ENCODE measurements at regions not wholly inside any gene's neighbourhood (a gene's known extent, or its start where the extent isn't known, plus 50 kb on each side); places are given as distances from the start of the nearest gene placed in this dataset.

DNA sequence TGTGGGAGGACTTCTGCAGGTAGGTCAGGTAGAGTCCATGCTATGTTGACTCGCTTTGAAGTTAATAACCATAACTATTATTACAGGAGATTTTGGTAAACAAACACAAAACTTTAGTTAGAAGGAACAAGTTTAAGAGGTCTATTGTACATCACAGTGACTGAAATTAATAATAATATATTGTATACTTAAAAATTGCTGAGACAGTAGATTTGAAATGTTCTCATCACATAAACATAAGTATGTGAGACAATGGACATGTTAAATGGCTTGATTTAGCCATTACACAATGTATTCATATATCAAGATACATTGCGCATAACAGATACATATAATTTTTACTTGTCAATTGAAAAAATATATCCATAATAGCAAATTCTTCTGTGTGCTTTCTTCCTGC, 91.4 kb upstream of the CD53 start:
- peaks cover 0 to 16% of the 10 kb centered on the region in 2 donors for H3K27me3 ChIP-seq
- no peak overlapping the region for H3K27ac ChIP-seq
- no peak overlapping the region for H3K4me3 ChIP-seq
- no peaks in the 10 kb centered on the region for H3K36me3 ChIP-seq
- DNase-seq (no peak), ATAC-seq (no peak)
- intact Hi-C loops (cut with DNase I): loop anchor here in 1 of 2 donors (5.0 kb wide), 1 partner anchor 164 kb away; no protein-coding TSS in a partner anchor
- H3K9me3 ChIP-seq: no peaks in the 10 kb centered on the region
- H3K4me1 ChIP-seq: no peaks in the 10 kb centered on the region
- TF ChIP-seq, protein P1, sequence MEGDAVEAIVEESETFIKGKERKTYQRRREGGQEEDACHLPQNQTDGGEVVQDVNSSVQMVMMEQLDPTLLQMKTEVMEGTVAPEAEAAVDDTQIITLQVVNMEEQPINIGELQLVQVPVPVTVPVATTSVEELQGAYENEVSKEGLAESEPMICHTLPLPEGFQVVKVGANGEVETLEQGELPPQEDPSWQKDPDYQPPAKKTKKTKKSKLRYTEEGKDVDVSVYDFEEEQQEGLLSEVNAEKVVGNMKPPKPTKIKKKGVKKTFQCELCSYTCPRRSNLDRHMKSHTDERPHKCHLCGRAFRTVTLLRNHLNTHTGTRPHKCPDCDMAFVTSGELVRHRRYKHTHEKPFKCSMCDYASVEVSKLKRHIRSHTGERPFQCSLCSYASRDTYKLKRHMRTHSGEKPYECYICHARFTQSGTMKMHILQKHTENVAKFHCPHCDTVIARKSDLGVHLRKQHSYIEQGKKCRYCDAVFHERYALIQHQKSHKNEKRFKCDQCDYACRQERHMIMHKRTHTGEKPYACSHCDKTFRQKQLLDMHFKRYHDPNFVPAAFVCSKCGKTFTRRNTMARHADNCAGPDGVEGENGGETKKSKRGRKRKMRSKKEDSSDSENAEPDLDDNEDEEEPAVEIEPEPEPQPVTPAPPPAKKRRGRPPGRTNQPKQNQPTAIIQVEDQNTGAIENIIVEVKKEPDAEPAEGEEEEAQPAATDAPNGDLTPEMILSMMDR (IDR thresholded peaks at IDR 0.05): no peak

DNA sequence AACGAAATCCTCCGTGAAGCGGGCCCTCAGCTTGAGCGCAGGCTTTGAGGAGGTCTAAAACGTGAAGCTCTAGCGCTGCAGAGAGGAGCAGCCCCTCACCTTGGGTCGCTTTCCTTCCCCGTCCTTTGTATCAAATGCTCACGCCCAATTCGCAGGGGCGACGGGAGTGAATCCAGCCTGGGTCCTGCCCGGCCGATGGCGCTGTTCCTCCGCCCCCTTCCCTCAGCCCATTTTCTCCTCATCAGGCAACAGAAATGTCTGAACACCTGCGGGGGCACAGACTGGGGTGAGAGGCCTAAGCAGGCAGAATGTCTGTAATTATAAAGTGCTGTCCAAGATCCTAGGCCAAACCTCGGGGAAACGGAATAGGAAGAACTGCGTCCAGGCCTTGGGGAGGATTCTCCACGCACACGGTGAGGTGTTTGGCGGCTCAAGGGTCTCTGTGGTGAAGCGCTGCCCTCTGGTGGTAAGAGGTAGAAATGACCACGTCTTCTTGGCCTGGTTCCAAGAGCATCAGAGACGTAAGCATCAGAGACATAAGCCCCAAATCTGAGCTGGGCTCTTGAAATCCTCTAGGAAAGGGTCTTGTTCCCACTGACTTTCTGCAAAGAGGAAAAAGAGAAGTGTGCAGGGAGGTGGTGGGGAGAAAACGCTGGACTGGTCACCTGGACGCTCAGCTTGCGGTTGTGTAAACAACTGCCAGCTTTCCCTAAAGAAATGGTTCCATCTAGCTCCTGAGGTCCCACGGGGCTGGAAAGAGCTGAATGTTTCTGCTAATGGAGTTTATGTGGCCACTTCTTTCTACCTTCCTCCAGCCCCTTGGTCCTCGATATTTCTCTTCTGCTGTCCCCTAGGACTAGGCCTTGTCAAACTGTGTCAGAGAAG, 92.1 kb upstream of the CD53 start:
- no peak overlapping the region for H3K4me3 ChIP-seq
- peak; percentile 47 to 80 (median 66) for DNase-seq
- ATAC-seq: peak; percentile 90
- H3K9me3 ChIP-seq: no peaks in the 10 kb centered on the region
- no peak overlapping the region for H3K27ac ChIP-seq
- H3K27me3 ChIP-seq: peaks cover 0 to 16% of the 10 kb centered on the region in 2 donors
- intact Hi-C loops (cut with DNase I): loop anchor here in 1 of 2 donors (5.0 kb wide), 1 partner anchor 164 kb away; no protein-coding TSS in a partner anchor
- TF ChIP-seq, protein P1 (IDR thresholded peaks at IDR 0.05): peak; percentile 73 to 77
- no peaks in the 10 kb centered on the region for H3K36me3 ChIP-seq
- no peaks in the 10 kb centered on the region for H3K4me1 ChIP-seq

DNA sequence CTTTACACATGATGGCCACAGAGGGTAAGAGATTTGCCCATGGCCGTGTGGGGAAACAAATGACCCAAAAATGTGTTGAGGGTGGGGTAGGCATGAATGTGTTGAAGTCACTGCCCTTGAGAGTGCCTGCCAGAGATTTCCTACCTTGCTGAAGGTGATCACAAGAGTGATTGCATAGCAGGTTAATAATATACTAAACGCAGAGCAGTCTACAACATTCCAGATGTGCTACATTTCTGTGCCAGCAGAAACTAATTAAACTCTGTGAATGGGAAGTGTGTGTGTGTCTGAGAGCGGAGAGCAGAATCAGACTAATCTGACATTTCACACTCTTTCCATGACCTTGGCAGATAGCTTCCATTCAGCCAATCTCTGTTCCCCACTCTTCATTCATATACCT, 93.3 kb upstream of the CD53 start:
- Histone ChIP-seq H3K36me3 (no peaks in the 10 kb centered on the region), H3K27ac (no peak overlapping the region), H3K27me3 (peaks cover 0 to 16% of the 10 kb centered on the region in 2 donors), H3K4me1 (no peaks in the 10 kb centered on the region), H3K4me3 (no peak overlapping the region), H3K9me3 (no peaks in the 10 kb centered on the region)
- ATAC-seq (peak; percentile 65), DNase-seq (no peak)
- TF ChIP-seq, protein P1 (IDR thresholded peaks at IDR 0.05): no peak
- intact Hi-C loops (cut with DNase I): loop anchor here in 1 of 2 donors (5.0 kb wide), 1 partner anchor 162 kb away; no protein-coding TSS in a partner anchor

DNA sequence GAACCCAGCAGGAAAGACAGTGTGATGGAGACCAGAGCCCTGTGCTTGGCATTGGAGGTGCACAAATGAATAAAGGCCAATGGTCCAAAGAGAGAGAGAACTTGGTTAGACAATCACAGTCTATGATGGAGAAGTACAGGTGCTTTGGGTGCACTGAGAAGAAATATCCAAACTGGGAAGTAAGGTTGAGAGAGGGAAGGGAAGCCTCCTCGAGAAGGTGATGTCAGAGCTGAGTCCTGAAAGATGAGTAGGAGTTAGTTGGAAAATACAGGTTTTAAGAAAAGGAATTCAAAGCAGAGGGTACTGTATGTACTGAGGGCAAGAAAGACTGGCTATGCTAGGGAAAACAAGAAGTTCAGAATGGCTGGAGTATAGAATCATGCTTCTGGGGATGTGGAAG, 94.1 kb upstream of the CD53 start:
- no peaks in the 10 kb centered on the region for H3K9me3 ChIP-seq
- intact Hi-C loops (cut with DNase I): no loop called here
- H3K36me3 ChIP-seq: no peaks in the 10 kb centered on the region
- ATAC-seq (no peak), DNase-seq (no peak)
- H3K4me1 ChIP-seq: no peaks in the 10 kb centered on the region
- TF ChIP-seq, protein P1 (IDR thresholded peaks at IDR 0.05): no peak
- peaks cover 0 to 12% of the 10 kb centered on the region in 2 donors for H3K27me3 ChIP-seq
- H3K27ac ChIP-seq: no peak overlapping the region
- H3K4me3 ChIP-seq: no peak overlapping the region

DNA sequence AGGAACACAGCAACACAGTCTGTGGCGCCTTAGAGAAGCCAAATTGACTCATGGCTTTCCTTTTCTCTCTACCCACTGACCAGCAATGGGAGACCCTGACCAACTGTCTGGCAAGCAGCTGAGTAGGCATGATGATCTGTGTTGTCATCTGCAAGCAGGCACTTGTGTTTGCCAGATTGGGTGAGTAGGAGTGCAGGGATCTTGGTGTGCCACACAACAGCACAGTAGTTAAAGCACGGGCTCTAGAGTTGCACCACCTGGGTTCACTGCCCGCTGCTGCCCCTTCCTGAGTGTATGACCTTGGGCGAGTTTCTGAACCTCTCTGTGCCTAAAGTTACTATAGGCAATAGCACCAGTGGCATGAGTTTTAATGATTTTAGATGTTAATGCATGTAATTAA, 95.7 kb upstream of the CD53 start:
- DNase-seq (no peak), ATAC-seq (no peak)
- Histone ChIP-seq H3K36me3 (no peaks in the 10 kb centered on the region), H3K27ac (no peak overlapping the region), H3K4me3 (no peak overlapping the region), H3K9me3 (no peaks in the 10 kb centered on the region), H3K4me1 (no peaks in the 10 kb centered on the region), H3K27me3 (peaks cover 0 to 12% of the 10 kb centered on the region in 2 donors)
- intact Hi-C loops (cut with DNase I): no loop called here
- TF ChIP-seq, protein P1 (IDR thresholded peaks at IDR 0.05): no peak

Data from left lung (tissue), 4 donors.